DOHH2 (cell line): ENCODE measurements at regions not wholly inside any gene's neighbourhood (a gene's known extent, or its start where the extent isn't known, plus 50 kb on each side); places are given as distances from the start of the nearest gene placed in this dataset.

Experiments
- CTCF ChIP-seq: fragments of 200-600 bp; sonication (generic); IDR thresholded peaks from one replicate; pipeline ENCODE4 v1.5.1; 2014; ENCODE audit warnings: antibody characterized with exemption, mild to moderate bottlenecking, low read depth, low read length; ENCODE audit not compliant: poor library complexity, severe bottlenecking
- EZH2phosphoT487 ChIP-seq: fragments of 200-600 bp; sonication (generic); IDR thresholded peaks from 2 replicates; pipeline ENCODE4 v1.6.1; 2017; ENCODE audit warnings: borderline replicate concordance, mild to moderate bottlenecking, antibody characterized with exemption, low read length, moderate library complexity, mixed read lengths

- TF ChIP-seq EZH2phosphoT487, result no peak
- no peak for TF ChIP-seq CTCF
These were observed 110.1 kb upstream of the ASIC2 start for GRCh38 chr17:33403194-33403593.
